ENCODE measurements at regions not wholly inside any gene's neighbourhood (a gene's known extent, or its start where the extent isn't known, plus 50 kb on each side); places are given as distances from the start of the nearest gene placed in this dataset.

DNA sequence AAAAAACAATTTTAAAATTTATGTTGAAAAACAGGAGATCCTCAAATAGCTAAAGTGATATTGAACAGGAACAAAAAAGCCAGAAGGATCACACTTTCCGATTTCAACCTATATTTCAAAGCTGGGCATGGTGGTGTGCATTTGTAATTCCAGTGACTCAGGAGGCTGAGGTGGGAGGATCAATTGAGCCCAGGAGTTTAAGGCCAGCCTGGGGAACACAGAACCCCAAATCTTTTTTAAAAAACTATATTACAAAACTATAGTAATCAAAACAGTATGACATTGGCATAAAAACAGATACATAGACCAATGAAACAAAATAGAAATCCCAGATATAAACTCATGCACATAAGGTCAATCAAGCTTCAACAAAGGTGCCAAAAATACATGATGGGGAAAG is 68.4 kb downstream of the MEX3B start (continued):
- TF ChIP-seq, protein P1, sequence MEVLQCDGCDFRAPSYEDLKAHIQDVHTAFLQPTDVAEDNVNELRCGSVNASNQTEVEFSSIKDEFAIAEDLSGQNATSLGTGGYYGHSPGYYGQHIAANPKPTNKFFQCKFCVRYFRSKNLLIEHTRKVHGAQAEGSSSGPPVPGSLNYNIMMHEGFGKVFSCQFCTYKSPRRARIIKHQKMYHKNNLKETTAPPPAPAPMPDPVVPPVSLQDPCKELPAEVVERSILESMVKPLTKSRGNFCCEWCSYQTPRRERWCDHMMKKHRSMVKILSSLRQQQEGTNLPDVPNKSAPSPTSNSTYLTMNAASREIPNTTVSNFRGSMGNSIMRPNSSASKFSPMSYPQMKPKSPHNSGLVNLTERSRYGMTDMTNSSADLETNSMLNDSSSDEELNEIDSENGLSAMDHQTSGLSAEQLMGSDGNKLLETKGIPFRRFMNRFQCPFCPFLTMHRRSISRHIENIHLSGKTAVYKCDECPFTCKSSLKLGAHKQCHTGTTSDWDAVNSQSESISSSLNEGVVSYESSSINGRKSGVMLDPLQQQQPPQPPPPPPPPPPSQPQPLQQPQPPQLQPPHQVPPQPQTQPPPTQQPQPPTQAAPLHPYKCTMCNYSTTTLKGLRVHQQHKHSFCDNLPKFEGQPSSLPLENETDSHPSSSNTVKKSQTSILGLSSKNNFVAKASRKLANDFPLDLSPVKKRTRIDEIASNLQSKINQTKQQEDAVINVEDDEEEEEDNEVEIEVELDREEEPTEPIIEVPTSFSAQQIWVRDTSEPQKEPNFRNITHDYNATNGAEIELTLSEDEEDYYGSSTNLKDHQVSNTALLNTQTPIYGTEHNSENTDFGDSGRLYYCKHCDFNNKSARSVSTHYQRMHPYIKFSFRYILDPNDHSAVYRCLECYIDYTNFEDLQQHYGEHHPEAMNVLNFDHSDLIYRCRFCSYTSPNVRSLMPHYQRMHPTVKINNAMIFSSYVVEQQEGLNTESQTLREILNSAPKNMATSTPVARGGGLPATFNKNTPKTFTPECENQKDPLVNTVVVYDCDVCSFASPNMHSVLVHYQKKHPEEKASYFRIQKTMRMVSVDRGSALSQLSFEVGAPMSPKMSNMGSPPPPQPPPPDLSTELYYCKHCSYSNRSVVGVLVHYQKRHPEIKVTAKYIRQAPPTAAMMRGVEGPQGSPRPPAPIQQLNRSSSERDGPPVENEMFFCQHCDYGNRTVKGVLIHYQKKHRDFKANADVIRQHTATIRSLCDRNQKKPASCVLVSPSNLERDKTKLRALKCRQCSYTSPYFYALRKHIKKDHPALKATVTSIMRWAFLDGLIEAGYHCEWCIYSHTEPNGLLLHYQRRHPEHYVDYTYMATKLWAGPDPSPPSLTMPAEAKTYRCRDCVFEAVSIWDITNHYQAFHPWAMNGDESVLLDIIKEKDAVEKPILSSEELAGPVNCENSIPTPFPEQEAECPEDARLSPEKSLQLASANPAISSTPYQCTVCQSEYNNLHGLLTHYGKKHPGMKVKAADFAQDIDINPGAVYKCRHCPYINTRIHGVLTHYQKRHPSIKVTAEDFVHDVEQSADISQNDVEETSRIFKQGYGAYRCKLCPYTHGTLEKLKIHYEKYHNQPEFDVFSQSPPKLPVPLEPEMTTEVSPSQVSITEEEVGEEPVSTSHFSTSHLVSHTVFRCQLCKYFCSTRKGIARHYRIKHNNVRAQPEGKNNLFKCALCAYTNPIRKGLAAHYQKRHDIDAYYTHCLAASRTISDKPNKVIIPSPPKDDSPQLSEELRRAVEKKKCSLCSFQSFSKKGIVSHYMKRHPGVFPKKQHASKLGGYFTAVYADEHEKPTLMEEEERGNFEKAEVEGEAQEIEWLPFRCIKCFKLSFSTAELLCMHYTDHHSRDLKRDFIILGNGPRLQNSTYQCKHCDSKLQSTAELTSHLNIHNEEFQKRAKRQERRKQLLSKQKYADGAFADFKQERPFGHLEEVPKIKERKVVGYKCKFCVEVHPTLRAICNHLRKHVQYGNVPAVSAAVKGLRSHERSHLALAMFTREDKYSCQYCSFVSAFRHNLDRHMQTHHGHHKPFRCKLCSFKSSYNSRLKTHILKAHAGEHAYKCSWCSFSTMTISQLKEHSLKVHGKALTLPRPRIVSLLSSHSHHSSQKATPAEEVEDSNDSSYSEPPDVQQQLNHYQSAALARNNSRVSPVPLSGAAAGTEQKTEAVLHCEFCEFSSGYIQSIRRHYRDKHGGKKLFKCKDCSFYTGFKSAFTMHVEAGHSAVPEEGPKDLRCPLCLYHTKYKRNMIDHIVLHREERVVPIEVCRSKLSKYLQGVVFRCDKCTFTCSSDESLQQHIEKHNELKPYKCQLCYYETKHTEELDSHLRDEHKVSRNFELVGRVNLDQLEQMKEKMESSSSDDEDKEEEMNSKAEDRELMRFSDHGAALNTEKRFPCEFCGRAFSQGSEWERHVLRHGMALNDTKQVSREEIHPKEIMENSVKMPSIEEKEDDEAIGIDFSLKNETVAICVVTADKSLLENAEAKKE (CRISPR knock-in tag; IDR thresholded peaks at IDR 0.05), result no peak
- TF ChIP-seq STAT1 (IDR thresholded peaks at IDR 0.05; ENCODE audit: unreplicated experiment) (no peak), EZH2phosphoT487 (IDR thresholded peaks at IDR 0.05; ENCODE audit: unreplicated experiment) (no peak), CREB1 (CRISPR knock-in tag; IDR thresholded peaks at IDR 0.05; ENCODE audit: low read depth) (no peak), ZNF114 (CRISPR knock-in tag; IDR thresholded peaks at IDR 0.05) (no peak), POLR2AphosphoS5 (IDR thresholded peaks at IDR 0.05; ENCODE audit: low read depth) (no peak), EZH2 (IDR thresholded peaks at IDR 0.05; ENCODE audit: low read depth, unreplicated experiment) (no peak), JUNB (IDR thresholded peaks at IDR 0.05; ENCODE audit: unreplicated experiment) (no peak)
- TF ChIP-seq, protein P2, sequence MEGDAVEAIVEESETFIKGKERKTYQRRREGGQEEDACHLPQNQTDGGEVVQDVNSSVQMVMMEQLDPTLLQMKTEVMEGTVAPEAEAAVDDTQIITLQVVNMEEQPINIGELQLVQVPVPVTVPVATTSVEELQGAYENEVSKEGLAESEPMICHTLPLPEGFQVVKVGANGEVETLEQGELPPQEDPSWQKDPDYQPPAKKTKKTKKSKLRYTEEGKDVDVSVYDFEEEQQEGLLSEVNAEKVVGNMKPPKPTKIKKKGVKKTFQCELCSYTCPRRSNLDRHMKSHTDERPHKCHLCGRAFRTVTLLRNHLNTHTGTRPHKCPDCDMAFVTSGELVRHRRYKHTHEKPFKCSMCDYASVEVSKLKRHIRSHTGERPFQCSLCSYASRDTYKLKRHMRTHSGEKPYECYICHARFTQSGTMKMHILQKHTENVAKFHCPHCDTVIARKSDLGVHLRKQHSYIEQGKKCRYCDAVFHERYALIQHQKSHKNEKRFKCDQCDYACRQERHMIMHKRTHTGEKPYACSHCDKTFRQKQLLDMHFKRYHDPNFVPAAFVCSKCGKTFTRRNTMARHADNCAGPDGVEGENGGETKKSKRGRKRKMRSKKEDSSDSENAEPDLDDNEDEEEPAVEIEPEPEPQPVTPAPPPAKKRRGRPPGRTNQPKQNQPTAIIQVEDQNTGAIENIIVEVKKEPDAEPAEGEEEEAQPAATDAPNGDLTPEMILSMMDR (conservative IDR thresholded peaks at IDR 0.05; ENCODE audit: low read depth in 2 of 2), result no peak
- TF ChIP-seq, protein P3, sequence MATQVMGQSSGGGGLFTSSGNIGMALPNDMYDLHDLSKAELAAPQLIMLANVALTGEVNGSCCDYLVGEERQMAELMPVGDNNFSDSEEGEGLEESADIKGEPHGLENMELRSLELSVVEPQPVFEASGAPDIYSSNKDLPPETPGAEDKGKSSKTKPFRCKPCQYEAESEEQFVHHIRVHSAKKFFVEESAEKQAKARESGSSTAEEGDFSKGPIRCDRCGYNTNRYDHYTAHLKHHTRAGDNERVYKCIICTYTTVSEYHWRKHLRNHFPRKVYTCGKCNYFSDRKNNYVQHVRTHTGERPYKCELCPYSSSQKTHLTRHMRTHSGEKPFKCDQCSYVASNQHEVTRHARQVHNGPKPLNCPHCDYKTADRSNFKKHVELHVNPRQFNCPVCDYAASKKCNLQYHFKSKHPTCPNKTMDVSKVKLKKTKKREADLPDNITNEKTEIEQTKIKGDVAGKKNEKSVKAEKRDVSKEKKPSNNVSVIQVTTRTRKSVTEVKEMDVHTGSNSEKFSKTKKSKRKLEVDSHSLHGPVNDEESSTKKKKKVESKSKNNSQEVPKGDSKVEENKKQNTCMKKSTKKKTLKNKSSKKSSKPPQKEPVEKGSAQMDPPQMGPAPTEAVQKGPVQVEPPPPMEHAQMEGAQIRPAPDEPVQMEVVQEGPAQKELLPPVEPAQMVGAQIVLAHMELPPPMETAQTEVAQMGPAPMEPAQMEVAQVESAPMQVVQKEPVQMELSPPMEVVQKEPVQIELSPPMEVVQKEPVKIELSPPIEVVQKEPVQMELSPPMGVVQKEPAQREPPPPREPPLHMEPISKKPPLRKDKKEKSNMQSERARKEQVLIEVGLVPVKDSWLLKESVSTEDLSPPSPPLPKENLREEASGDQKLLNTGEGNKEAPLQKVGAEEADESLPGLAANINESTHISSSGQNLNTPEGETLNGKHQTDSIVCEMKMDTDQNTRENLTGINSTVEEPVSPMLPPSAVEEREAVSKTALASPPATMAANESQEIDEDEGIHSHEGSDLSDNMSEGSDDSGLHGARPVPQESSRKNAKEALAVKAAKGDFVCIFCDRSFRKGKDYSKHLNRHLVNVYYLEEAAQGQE (IDR thresholded peaks at IDR 0.05; ENCODE audit: unreplicated experiment), result no peak

Data from GM23338 (cell line).